ENCODE measurements at regions not wholly inside any gene's neighbourhood (a gene's known extent, or its start where the extent isn't known, plus 50 kb on each side); places are given as distances from the start of the nearest gene placed in this dataset.

DNA sequence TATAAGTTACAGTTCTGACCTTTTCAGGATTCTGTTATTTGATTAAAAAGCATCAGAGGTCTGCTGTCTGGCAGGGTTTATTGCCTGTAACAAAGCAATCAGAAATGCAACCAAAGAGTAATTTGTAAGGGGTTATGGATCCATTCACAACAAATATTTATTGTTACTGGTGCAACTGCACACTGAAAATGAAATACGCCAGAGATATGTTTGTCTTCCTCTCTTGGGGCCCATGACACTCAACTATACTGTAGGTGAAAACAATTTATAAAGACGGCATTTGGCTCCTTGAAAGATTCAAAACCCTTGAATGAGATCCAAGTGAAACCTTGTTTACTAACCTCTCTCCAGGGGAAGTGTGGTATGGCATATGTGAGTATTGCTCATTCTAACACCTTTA, 452.2 kb downstream of the MBD2 start:
- H3K27me3 Mint-ChIP-seq: no peaks in the 10 kb centered on the region
- H3K9me3 Mint-ChIP-seq: peaks cover 18% of the 10 kb centered on the region
- TF ChIP-seq, protein P1, sequence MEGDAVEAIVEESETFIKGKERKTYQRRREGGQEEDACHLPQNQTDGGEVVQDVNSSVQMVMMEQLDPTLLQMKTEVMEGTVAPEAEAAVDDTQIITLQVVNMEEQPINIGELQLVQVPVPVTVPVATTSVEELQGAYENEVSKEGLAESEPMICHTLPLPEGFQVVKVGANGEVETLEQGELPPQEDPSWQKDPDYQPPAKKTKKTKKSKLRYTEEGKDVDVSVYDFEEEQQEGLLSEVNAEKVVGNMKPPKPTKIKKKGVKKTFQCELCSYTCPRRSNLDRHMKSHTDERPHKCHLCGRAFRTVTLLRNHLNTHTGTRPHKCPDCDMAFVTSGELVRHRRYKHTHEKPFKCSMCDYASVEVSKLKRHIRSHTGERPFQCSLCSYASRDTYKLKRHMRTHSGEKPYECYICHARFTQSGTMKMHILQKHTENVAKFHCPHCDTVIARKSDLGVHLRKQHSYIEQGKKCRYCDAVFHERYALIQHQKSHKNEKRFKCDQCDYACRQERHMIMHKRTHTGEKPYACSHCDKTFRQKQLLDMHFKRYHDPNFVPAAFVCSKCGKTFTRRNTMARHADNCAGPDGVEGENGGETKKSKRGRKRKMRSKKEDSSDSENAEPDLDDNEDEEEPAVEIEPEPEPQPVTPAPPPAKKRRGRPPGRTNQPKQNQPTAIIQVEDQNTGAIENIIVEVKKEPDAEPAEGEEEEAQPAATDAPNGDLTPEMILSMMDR (IDR thresholded peaks at IDR 0.05): no peak
- H3K4me3 Mint-ChIP-seq: no peak overlapping the region
- POLR2A ChIA-PET: no interaction called here
- DNase-seq: no peak
- ATAC-seq (ENCODE audit: low read depth): no peak
- no peaks in the 10 kb centered on the region for H3K36me3 Mint-ChIP-seq (ENCODE audit: low read depth)
- no peak overlapping the region for H3K27ac Mint-ChIP-seq
- intact Hi-C loops (cut with micrococcal nuclease): no loop called here
- no peaks in the 10 kb centered on the region for H3K4me1 Mint-ChIP-seq
- CTCF ChIA-PET: no interaction called here

DNA sequence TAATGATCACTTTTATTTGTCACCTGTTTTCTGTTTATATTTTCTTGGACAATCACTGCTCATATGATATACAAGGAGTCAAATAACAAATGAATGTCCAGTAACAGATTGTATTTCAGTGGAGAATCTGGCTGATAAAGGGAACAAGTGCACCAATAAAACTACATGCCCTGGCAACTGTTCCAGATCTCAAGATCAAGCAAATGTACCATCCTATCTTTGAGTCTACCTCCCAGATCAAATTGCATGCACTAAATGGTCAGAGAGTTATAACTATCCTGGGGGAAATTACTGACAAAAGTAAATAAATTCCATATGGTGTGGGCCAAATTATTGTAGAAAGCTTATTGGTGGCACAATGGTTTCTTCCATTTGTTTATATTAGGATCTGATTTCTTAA, 452.8 kb downstream of the MBD2 start:
- intact Hi-C loops (cut with micrococcal nuclease): no loop called here

DNA sequence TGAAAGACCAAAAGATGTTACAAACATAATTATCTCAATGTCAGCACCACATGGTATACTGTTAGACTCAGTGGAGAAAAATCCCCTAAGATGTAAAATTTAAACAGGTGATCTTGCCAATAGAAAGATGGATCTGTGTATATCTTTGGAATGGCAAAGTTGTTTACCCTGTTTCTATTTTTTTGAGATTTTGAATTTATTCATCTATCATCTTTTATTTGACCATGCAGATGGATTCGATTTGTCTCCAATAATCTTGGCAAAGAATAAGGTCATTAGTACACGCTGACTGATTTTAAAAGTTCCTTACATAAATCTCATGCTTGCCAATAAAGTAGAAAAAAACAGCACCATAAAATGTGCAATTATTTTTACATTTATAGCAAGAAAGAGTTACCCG, 459.3 kb downstream of the MBD2 start:
- no peak for DNase-seq
- TF ChIP-seq, protein P1 (IDR thresholded peaks at IDR 0.05): no peak

More for the DNA sequence above, 452.8 kb downstream of the MBD2 start:
- Mint-ChIP-seq H3K9me3 (peaks cover 18% of the 10 kb centered on the region), H3K4me3 (no peak overlapping the region), H3K27ac (no peak overlapping the region), H3K36me3 (ENCODE audit: low read depth) (no peaks in the 10 kb centered on the region), H3K27me3 (no peaks in the 10 kb centered on the region), H3K4me1 (no peaks in the 10 kb centered on the region)
- POLR2A ChIA-PET: no interaction called here
- CTCF ChIA-PET: no interaction called here
- TF ChIP-seq, protein P1 (IDR thresholded peaks at IDR 0.05): no peak
- ATAC-seq (ENCODE audit: low read depth): no peak
- DNase-seq: no peak

DNA sequence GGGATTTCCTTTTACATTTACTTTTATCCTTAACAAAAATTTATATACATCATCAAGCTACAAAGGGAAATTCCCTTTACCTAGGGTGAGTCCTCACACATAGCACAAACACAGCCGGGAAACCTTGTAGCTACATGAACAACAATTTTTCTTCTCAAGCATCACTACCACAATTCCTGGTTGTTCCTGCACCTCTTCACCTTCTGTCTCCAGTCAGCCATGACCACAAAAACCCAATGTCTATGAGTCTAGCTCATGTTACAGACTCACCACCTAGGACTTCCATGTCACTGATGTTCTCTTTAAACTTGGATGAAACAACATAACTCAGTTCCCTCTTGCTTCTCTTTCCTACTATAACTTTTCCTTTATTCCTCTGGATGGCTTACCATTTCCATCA, 460.4 kb downstream of the MBD2 start:
- CTCF ChIA-PET: no interaction called here
- Mint-ChIP-seq H3K27me3 (no peaks in the 10 kb centered on the region), H3K9me3 (peaks cover 12% of the 10 kb centered on the region), H3K27ac (no peak overlapping the region), H3K4me1 (no peaks in the 10 kb centered on the region), H3K4me3 (no peak overlapping the region), H3K36me3 (ENCODE audit: low read depth) (no peaks in the 10 kb centered on the region)
- POLR2A ChIA-PET: no interaction called here
- intact Hi-C loops (cut with micrococcal nuclease): no loop called here
- ATAC-seq (ENCODE audit: low read depth) (no peak), DNase-seq (no peak)
- TF ChIP-seq, protein P1 (IDR thresholded peaks at IDR 0.05): no peak

More for the DNA sequence above, 459.3 kb downstream of the MBD2 start:
- intact Hi-C loops (cut with micrococcal nuclease): no loop called here
- ChIA-PET POLR2A (no interaction called here), CTCF (no interaction called here)
- peaks cover 12% of the 10 kb centered on the region for H3K9me3 Mint-ChIP-seq
- no peaks in the 10 kb centered on the region for H3K36me3 Mint-ChIP-seq (ENCODE audit: low read depth)
- no peaks in the 10 kb centered on the region for H3K27me3 Mint-ChIP-seq
- no peak for ATAC-seq (ENCODE audit: low read depth)
- H3K27ac Mint-ChIP-seq: no peak overlapping the region
- H3K4me1 Mint-ChIP-seq: no peaks in the 10 kb centered on the region
- no peak overlapping the region for H3K4me3 Mint-ChIP-seq

DNA sequence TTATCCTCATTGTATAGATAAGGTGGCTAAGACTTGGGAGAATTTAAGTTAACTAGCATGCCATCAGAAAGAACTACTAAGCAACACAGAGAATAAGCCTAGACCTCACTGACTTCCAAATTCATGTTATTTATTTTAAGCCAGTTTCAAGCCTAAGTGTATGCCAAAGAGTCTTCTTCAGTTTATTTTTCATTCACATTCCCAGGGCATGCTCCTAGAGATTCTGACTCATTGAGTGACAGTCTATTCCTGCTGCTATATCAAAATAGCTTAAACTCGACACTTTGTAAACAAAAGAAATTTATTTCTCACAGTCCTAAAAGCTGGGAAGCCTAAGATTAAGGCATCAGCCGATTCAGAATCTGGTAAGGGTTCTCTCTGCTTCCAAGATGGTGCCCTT, 467.1 kb downstream of the MBD2 start:
- Mint-ChIP-seq H3K36me3 (ENCODE audit: low read depth) (no peaks in the 10 kb centered on the region), H3K27ac (no peak overlapping the region), H3K9me3 (peaks cover 1% of the 10 kb centered on the region), H3K4me3 (no peak overlapping the region), H3K27me3 (no peaks in the 10 kb centered on the region), H3K4me1 (no peaks in the 10 kb centered on the region)
- TF ChIP-seq, protein P1 (IDR thresholded peaks at IDR 0.05): no peak
- POLR2A ChIA-PET: no interaction called here
- intact Hi-C loops (cut with micrococcal nuclease): no loop called here
- CTCF ChIA-PET: no interaction called here
- DNase-seq (no peak), ATAC-seq (ENCODE audit: low read depth) (no peak)

Data from activated B cell treated with CpG ODN at 0.5 μM for 24 hours (primary cell).